Esophagus squamous epithelium (tissue), 4 donors: ENCODE measurements at regions not wholly inside any gene's neighbourhood (a gene's known extent, or its start where the extent isn't known, plus 50 kb on each side); places are given as distances from the start of the nearest gene placed in this dataset.

Experiments
- POLR2A ChIP-seq, 4 donors: fragments of 450-650 bp; IDR thresholded peaks; one replicate each; pipeline ENCODE4 v1.6.1; 2017; ENCODE audit warnings: antibody characterized with exemption in 4 of 4, mild to moderate bottlenecking in 4 of 4, moderate library complexity in 3 of 4
- TF ChIP-seq, protein P1 (sequence below), 6 experiments: fragments of 450-650 bp in 4 of 6; fragments of 200-600 bp in 2 of 6; sonication (generic) in 2 of 6; IDR thresholded peaks; one replicate each; pipeline ENCODE4 v1.5.1; 2016 to 2019; ENCODE audit warnings: antibody characterized with exemption in 6 of 6, mild to moderate bottlenecking in 4 of 6, moderate library complexity in 4 of 6

- TF ChIP-seq, protein P1, sequence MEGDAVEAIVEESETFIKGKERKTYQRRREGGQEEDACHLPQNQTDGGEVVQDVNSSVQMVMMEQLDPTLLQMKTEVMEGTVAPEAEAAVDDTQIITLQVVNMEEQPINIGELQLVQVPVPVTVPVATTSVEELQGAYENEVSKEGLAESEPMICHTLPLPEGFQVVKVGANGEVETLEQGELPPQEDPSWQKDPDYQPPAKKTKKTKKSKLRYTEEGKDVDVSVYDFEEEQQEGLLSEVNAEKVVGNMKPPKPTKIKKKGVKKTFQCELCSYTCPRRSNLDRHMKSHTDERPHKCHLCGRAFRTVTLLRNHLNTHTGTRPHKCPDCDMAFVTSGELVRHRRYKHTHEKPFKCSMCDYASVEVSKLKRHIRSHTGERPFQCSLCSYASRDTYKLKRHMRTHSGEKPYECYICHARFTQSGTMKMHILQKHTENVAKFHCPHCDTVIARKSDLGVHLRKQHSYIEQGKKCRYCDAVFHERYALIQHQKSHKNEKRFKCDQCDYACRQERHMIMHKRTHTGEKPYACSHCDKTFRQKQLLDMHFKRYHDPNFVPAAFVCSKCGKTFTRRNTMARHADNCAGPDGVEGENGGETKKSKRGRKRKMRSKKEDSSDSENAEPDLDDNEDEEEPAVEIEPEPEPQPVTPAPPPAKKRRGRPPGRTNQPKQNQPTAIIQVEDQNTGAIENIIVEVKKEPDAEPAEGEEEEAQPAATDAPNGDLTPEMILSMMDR (IDR thresholded peaks at IDR 0.05): no peak
- TF ChIP-seq POLR2A (IDR thresholded peaks at IDR 0.05): no peak
Observed at GRCh38 chr6:81552644-81553043, 199.8 kb downstream of the TENT5A start.
